IMR-90 (cell line): ENCODE measurements at regions not wholly inside any gene's neighbourhood (a gene's known extent, or its start where the extent isn't known, plus 50 kb on each side); places are given as distances from the start of the nearest gene placed in this dataset.

ENCODE experiments used
- BHLHE40 ChIP-seq: fragments of 150-350 bp; IDR thresholded peaks from 2 replicates; pipeline ENCODE4 v1.6.1; 2016; ENCODE audit warnings: mild to moderate bottlenecking, low read depth, low read length
- CEBPB ChIP-seq: IDR thresholded peaks from 2 replicates; pipeline ENCODE4 v1.6.1; 2012; ENCODE audit warnings: low read depth, low read length, improper control_type of control experiment
- CHD1 ChIP-seq: IDR thresholded peaks from 2 replicates; pipeline ENCODE4 v1.6.1; 2012; ENCODE audit warnings: low read depth, low read length, improper control_type of control experiment
- CTCF ChIP-seq: conservative IDR thresholded peaks from 2 replicates; pipeline ENCODE4 v1.5.1; 2012; ENCODE audit warnings: mild to moderate bottlenecking, low read depth, low read length, improper control_type of control experiment
- MAFK ChIP-seq: IDR thresholded peaks from 2 replicates; pipeline ENCODE4 v1.6.1; 2012; ENCODE audit warnings: low read depth, low read length, improper control_type of control experiment
- MAZ ChIP-seq: IDR thresholded peaks from 2 replicates; pipeline ENCODE4 v1.6.1; 2012; ENCODE audit warnings: low read depth, mild to moderate bottlenecking, low read length, improper control_type of control experiment, moderate library complexity, borderline replicate concordance
- NFE2L2 ChIP-seq: fragments of 150-350 bp; IDR thresholded peaks from 2 replicates; pipeline ENCODE4 v1.6.1; 2016; ENCODE audit warnings: low read depth, mild to moderate bottlenecking, low read length
- POLR2A ChIP-seq: IDR thresholded peaks from 2 replicates; pipeline ENCODE4 v1.6.1; 2012; ENCODE audit warnings: mild to moderate bottlenecking, low read depth, low read length
- RAD21 ChIP-seq: IDR thresholded peaks from 2 replicates; pipeline ENCODE4 v1.6.1; 2012; ENCODE audit warnings: low read length, improper control_type of control experiment
- RCOR1 ChIP-seq: IDR thresholded peaks from 2 replicates; pipeline ENCODE4 v1.6.1; 2012; ENCODE audit warnings: mild to moderate bottlenecking, low read length, improper control_type of control experiment; ENCODE audit not compliant: insufficient replicate concordance
- RFX5 ChIP-seq: IDR thresholded peaks from 2 replicates; pipeline ENCODE4 v1.8.0; 2012; ENCODE audit warnings: low read depth, mild to moderate bottlenecking, low read length, moderate library complexity
- SMC3 ChIP-seq: fragments of 150-350 bp; IDR thresholded peaks from 2 replicates; pipeline ENCODE4 v1.6.1; 2016; ENCODE audit warnings: low read depth, mild to moderate bottlenecking, antibody characterized with exemption, low read length, moderate library complexity
- USF2 ChIP-seq: fragments of 150-350 bp; IDR thresholded peaks from 2 replicates; pipeline ENCODE4 v1.6.1; 2017; ENCODE audit warnings: mild to moderate bottlenecking, antibody characterized with exemption, low read length, low read depth

GRCh38 chr6:84409911-84410310, 182.5 kb upstream of the CEP162 start:
- TF ChIP-seq CTCF, result no peak
- TF ChIP-seq MAZ, result no peak
- no peak for TF ChIP-seq SMC3
- TF ChIP-seq CHD1, result no peak
- TF ChIP-seq POLR2A, result no peak
- no peak for TF ChIP-seq RAD21
- TF ChIP-seq NFE2L2, result no peak
- no peak for TF ChIP-seq CEBPB
- TF ChIP-seq RCOR1, result no peak
- no peak for TF ChIP-seq RFX5
- no peak for TF ChIP-seq BHLHE40
- no peak for TF ChIP-seq MAFK
- TF ChIP-seq USF2, result no peak
